Activated naive CD4-positive, alpha-beta T cell treated with anti-CD3 and anti-CD28 coated beads, Interleukin-2, amount 50 U/mL, for 24 hours (primary cell): ENCODE measurements at regions not wholly inside any gene's neighbourhood (a gene's known extent, or its start where the extent isn't known, plus 50 kb on each side); places are given as distances from the start of the nearest gene placed in this dataset.

Experiments used
- H3K27ac Mint-ChIP-seq: one replicate; pipeline ENCODE4 v1.8.0; 2021; ENCODE audit warnings: mild to moderate bottlenecking, mixed read lengths
- H3K27me3 Mint-ChIP-seq: one replicate; pipeline ENCODE4 v1.8.0; 2021; ENCODE audit warnings: mixed read lengths
- H3K36me3 Mint-ChIP-seq: one replicate; pipeline ENCODE4 v1.8.0; 2021; ENCODE audit warnings: mixed read lengths
- H3K4me1 Mint-ChIP-seq: one replicate; pipeline ENCODE4 v1.8.0; 2021; ENCODE audit warnings: mixed read lengths
- H3K4me3 Mint-ChIP-seq: one replicate; pipeline ENCODE4 v1.8.0; 2021; ENCODE audit warnings: mild to moderate bottlenecking, mixed read lengths
- H3K9me3 Mint-ChIP-seq: one replicate; pipeline ENCODE4 v1.8.0; 2021; ENCODE audit warnings: mixed read lengths

DNA sequence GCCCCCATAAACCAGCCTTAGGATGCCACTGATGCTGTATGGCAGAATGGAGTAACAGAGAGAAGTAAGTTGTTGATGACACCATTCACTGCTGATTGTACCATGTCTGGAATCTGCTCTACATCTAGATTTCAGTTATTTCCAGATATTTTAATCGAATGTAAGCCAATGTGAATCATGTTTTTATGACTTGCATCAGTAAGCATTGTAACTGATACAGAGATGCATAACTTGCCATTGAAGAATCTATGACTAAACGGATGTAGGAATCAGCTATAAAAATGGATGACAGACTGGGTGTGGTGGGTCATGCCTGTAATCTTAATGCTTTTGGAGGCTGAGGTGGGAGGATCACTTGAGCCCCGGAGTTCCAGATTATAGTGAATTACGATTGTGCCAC, 161.0 kb upstream of the GATB start:
- Mint-ChIP-seq H3K36me3 (no peaks in the 10 kb centered on the region), H3K4me1 (peaks cover 6% of the 10 kb centered on the region), H3K4me3 (no peak overlapping the region), H3K27ac (no peak overlapping the region), H3K9me3 (peaks cover 4% of the 10 kb centered on the region), H3K27me3 (no peaks in the 10 kb centered on the region)

DNA sequence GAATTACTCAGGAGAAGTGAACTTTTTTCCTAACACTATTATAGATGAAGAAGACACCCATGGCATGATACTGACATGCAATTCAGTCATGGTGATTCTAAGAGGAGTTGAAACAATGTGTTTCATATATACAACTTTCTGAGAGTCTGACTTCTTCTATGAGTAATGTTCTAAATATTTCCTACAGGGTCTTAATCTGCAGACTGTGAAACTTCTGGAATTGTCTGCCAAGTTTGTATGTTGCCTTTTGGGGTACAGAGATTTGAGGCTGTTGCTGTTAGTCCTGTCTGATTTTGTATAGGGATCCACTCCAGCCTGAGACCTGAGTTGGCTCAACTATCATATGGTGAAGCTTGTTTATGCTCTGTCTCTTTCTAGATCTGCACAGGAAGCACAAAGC, 160.6 kb upstream of the GATB start:
- Mint-ChIP-seq H3K27ac (no peak overlapping the region), H3K27me3 (no peaks in the 10 kb centered on the region), H3K9me3 (peaks cover 4% of the 10 kb centered on the region), H3K36me3 (no peaks in the 10 kb centered on the region), H3K4me3 (no peak overlapping the region), H3K4me1 (peaks cover 6% of the 10 kb centered on the region)

DNA sequence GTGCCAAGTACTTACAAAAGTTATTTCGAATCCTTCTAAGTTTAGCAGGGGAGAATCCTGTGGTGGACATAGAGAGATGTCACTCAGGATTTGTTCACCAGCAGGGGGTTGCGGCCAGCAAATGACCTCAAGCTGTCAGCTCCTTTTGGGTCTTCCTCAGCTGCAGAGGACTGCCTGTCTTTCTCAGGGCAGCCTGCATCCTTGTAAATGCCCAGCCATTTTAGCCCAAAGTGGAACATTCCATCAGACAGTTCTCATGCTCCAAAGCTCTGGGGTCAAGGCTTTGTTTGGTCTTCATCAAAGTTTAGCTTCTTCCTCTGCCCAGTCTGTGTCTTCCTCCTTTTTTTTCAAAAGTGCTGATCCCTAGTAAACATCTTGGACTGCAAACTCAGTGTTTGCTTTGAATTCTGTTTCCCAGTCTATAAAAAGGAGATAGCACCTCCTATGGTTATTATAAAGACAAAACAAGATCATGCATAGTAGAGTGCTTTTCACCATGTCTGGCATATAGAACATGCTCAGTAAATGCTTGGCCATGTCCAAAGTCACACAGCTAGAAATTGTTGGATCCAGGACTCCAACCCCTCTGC, 156.4 kb upstream of the GATB start:
- Mint-ChIP-seq H3K9me3 (peaks cover 11% of the 10 kb centered on the region), H3K36me3 (peaks cover 4% of the 10 kb centered on the region), H3K4me1 (peaks cover under 1% of the 10 kb centered on the region), H3K4me3 (no peak overlapping the region), H3K27ac (no peak overlapping the region), H3K27me3 (no peaks in the 10 kb centered on the region)

DNA sequence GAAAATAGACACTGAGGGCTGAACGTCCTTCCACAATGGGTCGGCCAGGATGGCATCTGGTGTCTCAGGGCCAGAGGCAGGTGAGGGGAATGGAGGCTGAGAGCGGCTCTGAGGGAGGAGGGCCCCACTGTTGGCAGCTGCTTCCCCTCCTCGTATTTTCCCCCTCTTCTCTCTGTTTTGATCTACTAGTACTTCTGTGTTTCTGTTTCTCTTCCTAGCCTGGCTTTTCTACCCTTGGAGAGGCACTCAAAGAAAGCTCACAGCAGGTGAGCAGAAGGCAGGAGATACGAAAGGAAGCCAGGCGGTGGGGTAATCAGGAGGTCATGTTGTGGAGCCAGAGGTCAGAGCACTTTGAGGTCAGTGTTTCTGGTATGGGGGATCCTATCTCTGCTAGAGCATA, 151.8 kb upstream of the GATB start:
- no peaks in the 10 kb centered on the region for H3K4me1 Mint-ChIP-seq
- no peaks in the 10 kb centered on the region for H3K27me3 Mint-ChIP-seq
- H3K9me3 Mint-ChIP-seq: peaks cover 11% of the 10 kb centered on the region
- no peak overlapping the region for H3K27ac Mint-ChIP-seq
- H3K4me3 Mint-ChIP-seq: no peak overlapping the region
- H3K36me3 Mint-ChIP-seq: peaks cover 4% of the 10 kb centered on the region

DNA sequence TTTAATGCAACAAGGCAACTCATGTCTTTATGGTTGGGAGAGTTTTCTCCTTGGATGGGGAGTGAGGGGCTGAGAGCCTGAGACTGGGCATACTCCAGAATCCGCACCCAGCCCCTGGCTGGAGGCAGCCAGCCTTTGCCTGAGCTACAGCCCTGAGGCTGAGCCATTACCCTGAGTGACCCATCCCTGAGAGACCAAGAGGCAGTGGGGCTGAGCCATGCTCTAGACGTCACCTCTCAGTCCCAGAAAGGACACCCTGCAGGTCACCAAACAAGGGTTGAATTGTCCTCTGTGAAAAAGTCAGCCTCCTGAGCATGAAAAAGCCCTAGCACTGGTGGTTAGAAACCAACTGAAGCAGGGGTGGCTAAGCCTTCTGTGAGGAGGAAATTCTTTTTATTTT, 151.2 kb upstream of the GATB start:
- Mint-ChIP-seq H3K27me3 (no peaks in the 10 kb centered on the region), H3K4me3 (no peak overlapping the region), H3K9me3 (peaks cover 11% of the 10 kb centered on the region), H3K36me3 (peaks cover 4% of the 10 kb centered on the region), H3K4me1 (no peaks in the 10 kb centered on the region), H3K27ac (no peak overlapping the region)

DNA sequence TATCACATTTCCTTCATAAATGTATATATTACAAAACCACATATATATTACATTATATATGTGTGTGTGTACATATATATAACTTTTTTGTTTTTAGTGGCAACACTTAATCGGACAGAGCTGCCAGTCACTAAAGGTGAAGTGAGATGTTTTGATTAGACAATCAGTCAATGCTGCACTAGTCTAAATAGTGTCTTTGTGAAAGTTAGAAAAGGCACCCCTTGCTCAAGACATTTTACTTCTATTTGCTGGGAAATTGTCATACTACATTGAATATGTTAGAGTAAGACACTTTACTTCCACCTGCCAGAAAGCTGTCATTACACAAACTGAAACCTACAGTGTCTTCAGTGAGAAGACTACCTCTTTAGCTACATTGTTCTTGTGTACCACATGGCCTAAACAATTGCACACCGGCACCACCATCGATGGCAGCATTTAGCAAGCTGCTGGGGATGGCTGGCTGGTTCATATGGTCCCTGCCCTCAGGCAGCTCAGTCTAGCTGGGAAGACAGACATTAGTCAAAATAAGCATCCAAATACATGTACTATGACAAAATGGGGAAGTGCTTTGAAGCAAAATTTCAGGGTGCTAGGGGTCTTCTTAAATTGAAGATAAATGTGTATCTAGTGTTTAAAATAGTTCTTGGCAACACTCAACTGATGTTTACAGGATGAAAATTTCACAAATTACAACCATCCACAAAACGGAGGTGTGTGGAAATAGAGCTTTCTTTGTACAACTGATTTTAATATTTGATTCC, 148.1 kb upstream of the GATB start:
- Mint-ChIP-seq H3K36me3 (peaks cover 2% of the 10 kb centered on the region), H3K27me3 (no peaks in the 10 kb centered on the region), H3K9me3 (peaks cover 3% of the 10 kb centered on the region), H3K4me3 (no peak overlapping the region), H3K27ac (no peak overlapping the region), H3K4me1 (no peaks in the 10 kb centered on the region)

DNA sequence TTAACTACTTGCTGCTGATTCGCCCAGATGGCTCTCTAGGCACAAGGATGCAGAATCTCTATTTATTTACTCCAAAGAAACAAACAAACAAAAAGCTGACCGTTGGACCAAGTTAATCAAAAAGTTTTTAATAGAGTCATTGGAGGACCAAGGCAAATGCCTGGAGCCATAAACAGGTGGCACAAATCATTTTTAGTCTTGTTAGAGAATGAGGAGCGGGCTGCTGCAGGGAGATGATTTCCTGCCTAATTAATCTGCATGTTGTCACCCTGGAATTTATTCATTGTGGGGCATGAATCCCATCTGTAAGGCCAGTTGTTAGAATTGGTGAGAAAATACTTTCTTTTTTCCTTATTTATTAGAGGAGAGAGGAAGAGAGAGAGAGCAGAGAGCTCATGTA, 147.4 kb upstream of the GATB start:
- peaks cover under 1% of the 10 kb centered on the region for H3K36me3 Mint-ChIP-seq
- H3K4me3 Mint-ChIP-seq: no peak overlapping the region
- H3K4me1 Mint-ChIP-seq: no peaks in the 10 kb centered on the region
- no peak overlapping the region for H3K27ac Mint-ChIP-seq
- peaks cover 8% of the 10 kb centered on the region for H3K9me3 Mint-ChIP-seq
- no peaks in the 10 kb centered on the region for H3K27me3 Mint-ChIP-seq

DNA sequence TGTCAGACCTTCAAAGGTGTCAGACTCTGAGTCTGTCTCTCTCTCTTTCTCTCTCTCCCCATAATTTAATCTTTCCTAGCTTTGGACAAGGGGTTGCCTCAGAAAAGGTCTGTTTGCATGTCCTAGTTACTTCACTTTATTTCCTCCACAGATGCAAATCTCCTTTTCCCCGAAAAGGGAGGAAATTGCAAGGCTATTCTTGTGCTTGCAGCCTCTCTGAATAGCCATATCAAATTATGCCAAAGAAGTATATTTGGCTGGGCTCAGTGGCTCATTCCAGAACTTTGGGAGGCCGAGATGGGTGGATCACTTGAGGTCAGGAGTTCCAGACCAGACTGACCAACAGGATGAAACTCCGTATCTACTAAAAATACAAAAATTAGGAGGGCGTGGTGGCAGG, 145.6 kb upstream of the GATB start:
- Mint-ChIP-seq H3K9me3 (peaks cover 21% of the 10 kb centered on the region), H3K4me1 (no peaks in the 10 kb centered on the region), H3K4me3 (no peak overlapping the region), H3K27ac (no peak overlapping the region), H3K36me3 (peaks cover 6% of the 10 kb centered on the region), H3K27me3 (no peaks in the 10 kb centered on the region)

DNA sequence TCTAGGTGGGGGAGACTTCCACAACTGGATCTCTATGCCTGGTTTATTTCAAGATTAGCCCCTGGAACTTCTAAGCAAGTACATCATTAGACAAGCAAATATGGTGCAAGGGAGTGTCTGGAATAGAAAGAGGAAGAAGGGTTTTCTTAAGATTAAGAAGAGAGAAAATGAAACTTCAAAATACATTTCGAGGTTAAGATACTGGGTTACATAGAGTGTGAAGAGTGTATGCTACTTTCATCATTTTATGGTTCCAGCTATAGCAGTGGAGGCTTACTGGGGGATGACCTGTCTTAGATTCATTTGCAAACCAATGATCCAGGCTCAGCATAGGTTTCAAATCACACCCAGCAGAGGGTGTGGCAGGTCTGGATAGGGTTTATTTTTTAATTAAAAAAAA, 144.4 kb upstream of the GATB start:
- H3K27me3 Mint-ChIP-seq: no peaks in the 10 kb centered on the region
- no peaks in the 10 kb centered on the region for H3K4me1 Mint-ChIP-seq
- H3K27ac Mint-ChIP-seq: no peak overlapping the region
- H3K36me3 Mint-ChIP-seq: peaks cover 8% of the 10 kb centered on the region
- H3K4me3 Mint-ChIP-seq: no peak overlapping the region
- H3K9me3 Mint-ChIP-seq: peaks cover 24% of the 10 kb centered on the region

DNA sequence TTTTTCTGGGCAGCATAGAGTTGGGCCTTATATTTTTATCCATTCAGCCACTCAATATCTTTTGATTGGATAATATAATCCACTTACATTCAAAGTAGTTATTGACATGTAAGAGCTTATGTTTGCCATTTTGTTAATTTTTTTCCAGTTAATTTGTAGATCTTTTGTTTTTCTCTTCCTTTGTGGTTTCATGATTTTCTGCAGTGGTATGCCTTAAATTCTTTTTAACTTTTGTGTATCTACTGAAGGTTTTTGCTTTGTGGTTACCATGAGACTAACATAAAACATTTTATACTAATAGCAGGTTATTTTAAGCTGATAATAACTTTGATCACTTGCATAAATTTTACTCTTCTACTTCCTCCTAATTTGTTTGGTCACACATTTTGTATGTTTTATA, 140.8 kb upstream of the GATB start:
- Mint-ChIP-seq H3K27ac (no peak overlapping the region), H3K27me3 (no peaks in the 10 kb centered on the region), H3K4me1 (no peaks in the 10 kb centered on the region), H3K4me3 (no peak overlapping the region), H3K9me3 (peaks cover 24% of the 10 kb centered on the region), H3K36me3 (peaks cover 8% of the 10 kb centered on the region)

DNA sequence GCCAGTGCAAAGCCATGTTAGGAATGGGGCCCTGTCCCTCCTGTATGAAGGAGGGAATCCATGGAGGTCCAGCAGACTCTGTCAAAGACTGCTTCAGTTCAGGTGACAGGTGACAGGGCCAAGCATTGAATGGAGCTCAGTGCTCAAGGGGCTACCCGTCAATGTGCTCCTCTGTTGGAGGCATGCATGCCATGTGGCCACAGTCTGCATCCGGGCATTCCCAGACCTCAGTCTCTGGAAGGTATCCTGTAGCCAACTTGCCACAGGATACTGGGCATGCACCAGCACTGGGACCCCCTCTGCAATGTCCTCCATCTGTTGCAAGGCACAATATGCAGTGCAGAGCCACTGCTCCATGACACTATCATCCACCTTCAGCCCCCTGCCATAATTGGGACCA, 136.1 kb upstream of the GATB start:
- H3K4me3 Mint-ChIP-seq: no peak overlapping the region
- peaks cover 7% of the 10 kb centered on the region for H3K9me3 Mint-ChIP-seq
- H3K36me3 Mint-ChIP-seq: peaks cover 2% of the 10 kb centered on the region
- H3K27me3 Mint-ChIP-seq: no peaks in the 10 kb centered on the region
- no peaks in the 10 kb centered on the region for H3K4me1 Mint-ChIP-seq
- H3K27ac Mint-ChIP-seq: no peak overlapping the region

DNA sequence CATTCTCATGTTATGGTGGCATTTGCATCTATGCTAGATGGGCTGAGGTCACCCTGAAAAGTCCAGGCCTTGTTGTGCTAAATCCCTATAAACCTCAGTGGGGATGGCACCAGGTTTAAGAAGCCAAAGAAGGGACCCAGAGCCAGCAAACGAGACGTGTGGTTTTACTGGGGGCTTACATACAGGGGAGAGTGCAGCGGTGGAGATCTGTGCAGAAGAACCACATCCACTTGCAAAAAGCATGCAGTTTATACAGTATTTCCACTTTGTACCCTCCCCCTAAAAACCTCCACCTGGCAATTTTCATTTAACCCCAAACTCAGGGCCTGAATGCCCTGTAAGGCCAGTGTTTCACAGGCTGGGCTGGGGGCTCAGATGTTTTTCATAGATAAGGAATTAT, 134.9 kb upstream of the GATB start:
- Mint-ChIP-seq H3K9me3 (no peaks in the 10 kb centered on the region), H3K36me3 (no peaks in the 10 kb centered on the region), H3K4me3 (no peak overlapping the region), H3K27ac (no peak overlapping the region), H3K27me3 (no peaks in the 10 kb centered on the region), H3K4me1 (no peaks in the 10 kb centered on the region)

DNA sequence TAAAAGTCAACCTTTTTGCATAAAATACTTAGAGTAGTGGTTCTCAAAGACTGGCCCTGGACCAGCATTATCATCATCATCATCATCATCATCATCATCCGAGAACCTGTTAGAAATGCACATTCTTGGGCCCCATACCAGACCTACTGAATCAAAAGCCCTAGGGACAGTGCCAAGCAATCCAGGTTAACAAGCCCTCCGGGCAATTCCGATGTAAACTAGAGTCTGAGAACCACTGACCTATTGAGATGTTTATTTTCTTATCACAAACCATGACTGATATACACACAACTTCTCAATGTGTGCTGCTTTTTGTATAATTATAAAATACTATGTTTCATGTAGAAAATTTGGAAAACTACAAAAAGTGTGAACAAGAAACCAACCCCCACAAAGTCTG, 133.4 kb upstream of the GATB start:
- H3K36me3 Mint-ChIP-seq: no peaks in the 10 kb centered on the region
- no peaks in the 10 kb centered on the region for H3K4me1 Mint-ChIP-seq
- no peaks in the 10 kb centered on the region for H3K27me3 Mint-ChIP-seq
- H3K4me3 Mint-ChIP-seq: no peak overlapping the region
- H3K27ac Mint-ChIP-seq: no peak overlapping the region
- no peaks in the 10 kb centered on the region for H3K9me3 Mint-ChIP-seq

DNA sequence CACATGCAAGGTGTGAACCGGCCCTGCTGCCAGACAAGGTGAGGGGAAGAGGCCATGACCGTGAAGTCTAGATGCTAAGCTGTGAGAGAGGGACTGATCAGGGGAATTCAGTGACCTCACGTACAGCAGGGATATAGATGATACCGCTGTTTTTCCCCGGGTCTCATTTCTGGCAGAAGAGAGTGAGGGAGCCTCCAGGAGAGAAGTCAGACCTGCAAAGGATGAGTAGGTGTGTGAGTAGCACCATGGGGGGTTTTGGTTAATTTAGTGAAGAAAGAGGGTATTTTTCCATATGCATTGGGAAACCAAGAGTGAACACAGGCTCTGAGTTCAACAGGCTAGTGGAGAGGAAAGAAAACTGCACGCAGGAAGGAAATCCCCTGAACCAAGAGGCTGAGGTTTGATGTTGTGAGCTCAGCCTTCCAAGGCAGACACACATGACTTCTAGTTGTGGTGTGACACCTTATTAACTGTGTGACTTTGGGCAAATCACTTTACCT, 127.6 kb upstream of the GATB start:
- H3K4me3 Mint-ChIP-seq: no peak overlapping the region
- H3K27me3 Mint-ChIP-seq: no peaks in the 10 kb centered on the region
- no peaks in the 10 kb centered on the region for H3K9me3 Mint-ChIP-seq
- no peak overlapping the region for H3K27ac Mint-ChIP-seq
- peaks cover 11% of the 10 kb centered on the region for H3K4me1 Mint-ChIP-seq
- no peaks in the 10 kb centered on the region for H3K36me3 Mint-ChIP-seq

DNA sequence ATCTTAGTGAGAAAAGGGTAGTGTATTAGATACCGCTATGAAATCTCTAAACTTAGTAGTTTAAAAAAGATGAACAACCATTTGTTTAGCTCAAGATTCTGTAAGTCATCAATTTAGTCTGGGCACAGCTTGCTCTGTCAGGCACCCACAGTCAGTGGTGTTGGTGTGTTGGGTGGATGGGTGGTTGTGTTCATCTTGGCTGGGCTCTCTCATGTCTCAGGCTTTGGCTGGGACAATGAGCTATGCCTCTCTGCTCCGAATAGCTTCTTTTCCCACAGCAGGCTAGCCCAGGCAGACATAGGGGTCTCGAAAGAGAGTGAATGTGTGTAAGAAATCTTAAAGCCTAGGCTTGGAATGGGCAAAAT, 127.0 kb upstream of the GATB start:
- H3K36me3 Mint-ChIP-seq: no peaks in the 10 kb centered on the region
- H3K27me3 Mint-ChIP-seq: no peaks in the 10 kb centered on the region
- peaks cover 17% of the 10 kb centered on the region for H3K4me1 Mint-ChIP-seq
- H3K27ac Mint-ChIP-seq: no peak overlapping the region
- H3K9me3 Mint-ChIP-seq: no peaks in the 10 kb centered on the region
- H3K4me3 Mint-ChIP-seq: no peak overlapping the region

DNA sequence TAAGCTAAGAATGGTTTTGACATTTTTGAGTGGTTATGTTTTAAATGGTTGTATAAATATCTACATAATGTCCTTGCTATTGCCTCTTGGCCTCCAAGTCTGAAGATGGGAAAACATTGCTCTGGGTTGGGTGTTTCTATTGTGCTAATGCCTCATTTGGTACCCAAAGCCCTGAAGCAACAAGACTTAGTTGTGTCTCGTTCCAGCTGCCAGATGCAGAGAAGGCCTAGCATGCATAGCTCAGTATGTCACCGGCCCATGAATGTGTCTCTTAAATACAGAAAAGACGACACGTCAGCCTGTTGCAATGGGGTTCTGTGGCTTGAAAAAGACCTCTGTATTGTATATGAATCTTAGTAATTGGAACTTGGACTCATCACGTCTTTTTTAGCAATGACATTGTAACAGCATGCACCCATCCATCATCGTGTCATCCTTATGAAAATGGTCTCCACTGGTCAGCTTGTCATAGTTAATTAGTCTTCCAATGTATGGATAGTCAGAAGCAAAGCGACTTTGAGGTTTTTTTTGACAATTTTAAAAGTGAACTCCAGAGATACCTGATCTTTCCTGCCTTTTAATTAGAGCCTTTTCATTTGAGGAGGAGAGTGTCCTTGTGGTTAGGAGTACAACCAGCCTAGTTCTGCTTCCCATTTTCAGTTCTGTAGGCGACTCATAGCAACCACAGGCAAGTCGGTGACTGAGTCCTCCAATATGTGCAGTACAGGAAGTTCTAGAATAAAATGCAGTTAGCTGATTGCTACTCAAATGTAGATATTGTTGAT, 126.4 kb upstream of the GATB start:
- no peak overlapping the region for H3K4me3 Mint-ChIP-seq
- no peaks in the 10 kb centered on the region for H3K36me3 Mint-ChIP-seq
- H3K27me3 Mint-ChIP-seq: no peaks in the 10 kb centered on the region
- H3K9me3 Mint-ChIP-seq: no peaks in the 10 kb centered on the region
- no peak overlapping the region for H3K27ac Mint-ChIP-seq
- peaks cover 23% of the 10 kb centered on the region for H3K4me1 Mint-ChIP-seq
